Activated CD4-positive, alpha-beta T cell treated with anti-CD3 and anti-CD28 coated beads for 36 hours (primary cell): ENCODE measurements at regions not wholly inside any gene's neighbourhood (a gene's known extent, or its start where the extent isn't known, plus 50 kb on each side); places are given as distances from the start of the nearest gene placed in this dataset.

Source experiments
- ATAC-seq: fragments of 200-7000 bp; cut with Tn5 transposase; one replicate; pipeline ENCODE4 v1.10.0; 2021; ENCODE audit warnings: mild to moderate bottlenecking, moderate library complexity
- CTCF ChIA-PET: fragments of 350-600 bp; sonication (Branson Sonifier 250); formaldehyde crosslinking; loops from one replicate; lab custom pipeline; 2021; ENCODE audit warnings: antibody characterized with exemption; lab: Charles Lee
- POLR2A ChIA-PET: fragments of 350-600 bp; sonication (Branson Sonifier 250); formaldehyde crosslinking; loops from one replicate; lab custom pipeline; 2021; ENCODE audit warnings: antibody characterized with exemption, inconsistent platforms; lab: Charles Lee
- DNase-seq: peaks from one replicate; pipeline ENCODE4 v3.0.0-alpha.2; 2020
- H3K27ac Mint-ChIP-seq: one replicate; pipeline ENCODE4 v1.8.0; 2021; ENCODE audit warnings: mixed read lengths
- H3K27me3 Mint-ChIP-seq: one replicate; pipeline ENCODE4 v1.8.0; 2021; ENCODE audit warnings: mixed read lengths
- H3K36me3 Mint-ChIP-seq: one replicate; pipeline ENCODE4 v1.8.0; 2021; ENCODE audit warnings: low read depth, mixed read lengths
- H3K4me1 Mint-ChIP-seq: one replicate; pipeline ENCODE4 v1.8.0; 2021; ENCODE audit warnings: mixed read lengths
- H3K4me3 Mint-ChIP-seq: one replicate; pipeline ENCODE4 v1.8.0; 2021; ENCODE audit warnings: mild to moderate bottlenecking, moderate library complexity, mixed read lengths
- H3K9me3 Mint-ChIP-seq: one replicate; pipeline ENCODE4 v1.8.0; 2021; ENCODE audit warnings: low read depth, mixed read lengths
- intact Hi-C, 2 experiments: fragments of 100-400 bp; cut with DNase I in 1 of 2; cut with micrococcal nuclease in 1 of 2; formaldehyde crosslinking; loops; one replicate each; pipeline versions ENCODE4 v1.14.2 to v1.15.1; 2022 to 2024; cut with DNase I, micrococcal nuclease

DNA sequence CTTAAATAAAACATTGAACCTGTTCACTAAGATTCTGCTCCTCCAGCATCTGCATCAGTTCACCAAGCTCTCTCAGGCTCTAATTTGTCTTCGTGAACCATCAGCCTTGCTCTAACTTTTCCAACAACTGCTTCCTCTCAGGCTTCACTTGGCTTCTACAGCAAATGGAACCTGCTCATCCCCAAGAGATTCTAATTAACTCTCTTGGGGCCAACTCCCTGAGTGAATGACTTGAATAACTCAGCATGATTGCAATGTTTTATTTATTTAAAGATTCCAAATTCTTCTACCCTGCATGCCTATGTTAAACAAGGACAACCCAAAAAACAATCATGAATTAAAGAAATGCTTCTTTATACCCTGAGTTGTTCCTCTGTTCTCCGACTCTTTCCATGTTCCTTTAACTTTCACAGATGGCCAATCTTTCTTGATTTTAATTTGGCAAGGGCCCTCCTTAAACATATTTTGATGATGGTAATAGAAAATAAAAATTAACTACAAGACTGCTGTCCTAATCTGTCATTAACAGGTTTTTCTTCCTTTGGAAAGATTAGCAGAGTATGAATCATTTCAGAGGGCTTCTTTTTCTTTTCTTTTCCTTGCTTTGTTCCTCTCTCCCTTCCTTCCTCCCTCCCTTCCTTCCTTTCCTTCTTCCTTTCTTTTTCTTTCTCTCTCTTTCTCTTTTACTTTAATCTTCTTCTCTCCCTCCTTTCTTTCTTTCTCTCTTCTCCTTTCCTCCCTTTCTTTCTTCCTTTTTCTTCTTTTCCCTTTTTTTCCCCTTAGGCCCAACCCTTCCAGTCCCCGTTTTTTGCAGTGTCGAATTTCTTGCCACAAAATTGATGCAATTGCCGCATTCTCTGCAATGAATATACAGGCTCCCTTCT, 195.0 kb upstream of the RHOBTB1 start:
- intact Hi-C loops = loop anchor here in 1 of 2 experiments (5.0 kb wide), 1 partner anchor 317 kb away; no protein-coding TSS in a partner anchor
- CTCF ChIA-PET = interaction anchor here (1.0 to 1.6 kb wide), 3 partner anchors 65 to 118 kb away, joined by 3 to 4 read pairs (median 4); no protein-coding TSS in a partner anchor
- Mint-ChIP-seq H3K9me3 (no peaks in the 10 kb centered on the region), H3K27me3 (no peaks in the 10 kb centered on the region), H3K4me1 (no peaks in the 10 kb centered on the region), H3K36me3 (no peaks in the 10 kb centered on the region), H3K27ac (no peak overlapping the region), H3K4me3 (no peak overlapping the region)
- DNase-seq (no peak), ATAC-seq (no peak)
- POLR2A ChIA-PET = no interaction called here

- ChIA-PET POLR2A (interaction anchor here (0.7 kb wide), 1 partner anchor 1807 kb away, joined by 4 read pairs; no protein-coding TSS in a partner anchor), CTCF (interaction anchor here (2.3 kb wide), 1 partner anchor 15 kb away, joined by 7 read pairs; no protein-coding TSS in a partner anchor)
- Mint-ChIP-seq H3K4me3 (no peak overlapping the region), H3K9me3 (no peaks in the 10 kb centered on the region), H3K4me1 (no peaks in the 10 kb centered on the region), H3K27me3 (no peaks in the 10 kb centered on the region), H3K27ac (no peak overlapping the region), H3K36me3 (no peaks in the 10 kb centered on the region)
- intact Hi-C loops = loop anchor here in 1 of 2 experiments (5.0 kb wide), 1 partner anchor 314 kb away; no protein-coding TSS in a partner anchor
- DNase-seq (no peak), ATAC-seq (no peak)
Observed at GRCh38 chr10:61136139-61136538, 192.2 kb upstream of the RHOBTB1 start.

DNA sequence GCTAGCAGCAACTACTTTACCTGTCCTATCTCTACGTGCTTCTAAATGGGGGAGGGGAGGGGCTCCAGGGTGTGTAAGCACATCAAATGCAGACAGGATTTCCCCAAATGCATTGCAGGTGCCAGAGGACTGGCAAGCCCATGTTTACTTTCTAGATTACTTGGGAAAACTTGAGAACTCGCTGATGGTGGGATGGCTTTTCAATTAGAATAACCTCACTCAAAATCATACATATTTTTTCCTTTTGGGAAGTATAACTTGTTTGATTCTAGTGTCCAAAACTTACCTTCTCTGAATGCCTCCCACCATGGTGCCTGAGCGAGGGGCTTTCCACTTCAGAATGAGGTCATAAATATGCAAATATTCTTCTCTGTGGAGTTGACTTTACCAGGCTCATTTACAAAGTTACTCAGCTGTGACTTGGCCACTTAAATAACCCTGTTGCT, 191.3 kb upstream of the RHOBTB1 start:
- no peaks in the 10 kb centered on the region for H3K27me3 Mint-ChIP-seq
- intact Hi-C loops = loop anchor here in 1 of 2 experiments (5.0 kb wide), 1 partner anchor 313 kb away; no protein-coding TSS in a partner anchor
- POLR2A ChIA-PET = interaction anchor here (0.7 kb wide), 1 partner anchor 1808 kb away, joined by 4 read pairs; no protein-coding TSS in a partner anchor
- ATAC-seq = no peak
- H3K27ac Mint-ChIP-seq = no peak overlapping the region
- no peaks in the 10 kb centered on the region for H3K4me1 Mint-ChIP-seq
- CTCF ChIA-PET = interaction anchor here (0.7 to 2.3 kb wide), 2 partner anchors 16 to 298 kb away, joined by 3 to 7 read pairs; no protein-coding TSS in a partner anchor
- H3K36me3 Mint-ChIP-seq = no peaks in the 10 kb centered on the region
- no peak for DNase-seq
- H3K4me3 Mint-ChIP-seq = no peak overlapping the region
- H3K9me3 Mint-ChIP-seq = no peaks in the 10 kb centered on the region

GRCh38 chr10:61130366-61130765, 186.4 kb upstream of the RHOBTB1 start:
- CTCF ChIA-PET = interaction anchor here (0.7 kb wide), 1 partner anchor 11 kb away, joined by 5 read pairs; no protein-coding TSS in a partner anchor
- no peak for ATAC-seq
- POLR2A ChIA-PET = no interaction called here
- no peaks in the 10 kb centered on the region for H3K36me3 Mint-ChIP-seq
- peaks cover 2% of the 10 kb centered on the region for H3K27me3 Mint-ChIP-seq
- no peak overlapping the region for H3K4me3 Mint-ChIP-seq
- intact Hi-C loops = no loop called here
- peaks cover 2% of the 10 kb centered on the region for H3K4me1 Mint-ChIP-seq
- no peak overlapping the region for H3K27ac Mint-ChIP-seq
- H3K9me3 Mint-ChIP-seq = peaks cover 1% of the 10 kb centered on the region
- no peak for DNase-seq

DNA sequence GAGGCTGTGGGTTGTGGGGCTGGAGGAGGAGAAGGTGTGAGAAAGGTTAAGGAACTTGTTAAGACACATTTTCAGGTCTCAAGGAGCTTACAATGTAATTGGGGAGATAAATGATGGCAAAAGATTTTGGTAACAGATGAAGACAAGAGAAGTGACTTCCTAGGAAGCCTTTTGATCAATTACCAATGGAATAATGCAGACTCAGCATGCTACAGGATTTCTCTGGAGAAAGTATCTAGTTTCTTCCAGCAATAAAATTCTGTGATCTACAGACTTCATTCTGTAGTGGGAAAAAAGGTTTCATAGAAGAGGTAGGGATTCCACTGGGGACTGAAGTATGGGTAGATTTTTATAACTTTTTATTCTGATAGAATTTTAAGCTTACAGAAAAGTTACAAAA, 184.2 kb upstream of the RHOBTB1 start:
- Mint-ChIP-seq H3K4me3 (no peak overlapping the region), H3K27me3 (peaks cover 2% of the 10 kb centered on the region), H3K4me1 (peaks cover 2% of the 10 kb centered on the region), H3K27ac (no peak overlapping the region), H3K9me3 (peaks cover 1% of the 10 kb centered on the region), H3K36me3 (no peaks in the 10 kb centered on the region)
- intact Hi-C loops = no loop called here
- DNase-seq = no peak
- no peak for ATAC-seq
- CTCF ChIA-PET = no interaction called here
- POLR2A ChIA-PET = no interaction called here

DNA sequence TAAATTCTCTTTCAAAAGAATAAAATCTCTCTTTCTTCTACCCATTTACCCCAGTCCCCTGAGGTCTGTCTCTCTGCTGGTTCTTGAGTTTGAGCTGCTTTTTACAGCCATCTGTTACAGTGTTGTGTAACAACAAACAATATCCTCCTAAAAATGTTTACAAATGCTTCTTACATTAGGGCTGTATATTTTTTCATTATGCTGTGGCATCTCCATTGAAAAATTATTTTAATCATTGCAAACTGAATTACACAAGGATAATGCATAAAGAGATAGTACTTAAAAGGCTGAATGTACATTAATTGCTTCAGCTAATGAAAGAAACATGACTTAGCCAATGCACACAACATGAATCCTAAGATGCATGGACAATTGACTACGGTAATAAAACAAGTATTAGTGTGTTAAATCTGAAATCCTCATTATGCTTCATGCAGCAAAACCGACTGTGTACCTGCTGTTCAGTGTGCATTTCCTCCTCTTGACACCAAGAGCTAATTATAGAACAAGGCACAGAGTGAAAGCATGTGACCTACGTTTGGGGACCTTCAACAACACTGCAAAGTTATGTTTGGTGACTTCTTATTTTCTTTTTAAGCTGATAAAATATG, 181.7 kb upstream of the RHOBTB1 start:
- intact Hi-C loops = no loop called here
- DNase-seq (no peak), ATAC-seq (no peak)
- no peak overlapping the region for H3K27ac Mint-ChIP-seq
- CTCF ChIA-PET = interaction anchor here (0.7 kb wide), 1 partner anchor 18 kb away, joined by 3 read pairs; no protein-coding TSS in a partner anchor
- H3K36me3 Mint-ChIP-seq = no peaks in the 10 kb centered on the region
- peaks cover 4% of the 10 kb centered on the region for H3K27me3 Mint-ChIP-seq
- peaks cover 9% of the 10 kb centered on the region for H3K4me1 Mint-ChIP-seq
- no peak overlapping the region for H3K4me3 Mint-ChIP-seq
- peaks cover 1% of the 10 kb centered on the region for H3K9me3 Mint-ChIP-seq
- POLR2A ChIA-PET = interaction anchor here (0.5 to 0.7 kb wide), 2 partner anchors 73 to 165 kb away, joined by 3 to 5 read pairs; no protein-coding TSS in a partner anchor

DNA sequence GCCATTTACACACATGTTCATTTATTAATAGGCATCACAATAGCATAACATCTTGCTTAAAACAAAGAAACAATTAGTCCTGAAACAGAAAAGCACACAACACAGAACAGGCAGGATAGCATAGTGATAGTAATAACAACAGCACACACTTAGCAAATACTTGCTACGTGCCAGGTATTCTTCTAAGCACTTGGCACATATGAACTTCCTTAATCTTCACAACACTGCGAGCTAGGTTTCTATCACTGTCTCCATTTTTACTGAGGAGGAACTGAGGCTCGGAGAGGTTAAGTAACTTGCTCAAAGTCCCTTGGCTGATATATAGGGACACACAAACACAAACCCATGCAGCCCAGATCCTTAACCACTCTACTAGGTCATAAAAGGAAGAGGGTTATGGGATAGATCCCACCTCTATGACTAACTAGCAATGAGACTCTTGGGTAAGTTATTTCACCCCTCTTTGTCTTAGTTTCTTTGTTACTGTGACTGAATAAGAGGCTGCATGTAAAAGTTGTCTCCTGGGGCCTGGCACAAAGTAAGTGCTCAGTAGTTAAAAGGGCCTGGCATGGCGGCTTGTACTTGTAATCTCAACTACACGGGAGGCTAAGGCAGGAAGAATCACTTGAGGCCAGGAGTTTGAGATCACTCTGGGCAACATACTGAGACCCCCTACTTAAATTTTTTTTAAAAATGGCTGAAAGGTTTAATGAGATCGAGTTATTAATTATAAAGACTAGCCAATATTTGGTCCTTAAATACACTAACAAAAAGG, 181.0 kb upstream of the RHOBTB1 start:
- CTCF ChIA-PET = no interaction called here
- peaks cover 1% of the 10 kb centered on the region for H3K9me3 Mint-ChIP-seq
- peaks cover 4% of the 10 kb centered on the region for H3K27me3 Mint-ChIP-seq
- ATAC-seq = no peak
- no peak for DNase-seq
- no peak overlapping the region for H3K27ac Mint-ChIP-seq
- peaks cover 9% of the 10 kb centered on the region for H3K4me1 Mint-ChIP-seq
- no peaks in the 10 kb centered on the region for H3K36me3 Mint-ChIP-seq
- H3K4me3 Mint-ChIP-seq = no peak overlapping the region
- intact Hi-C loops = no loop called here
- POLR2A ChIA-PET = interaction anchor here (0.5 to 0.7 kb wide), 2 partner anchors 73 to 164 kb away, joined by 3 to 5 read pairs; no protein-coding TSS in a partner anchor

DNA sequence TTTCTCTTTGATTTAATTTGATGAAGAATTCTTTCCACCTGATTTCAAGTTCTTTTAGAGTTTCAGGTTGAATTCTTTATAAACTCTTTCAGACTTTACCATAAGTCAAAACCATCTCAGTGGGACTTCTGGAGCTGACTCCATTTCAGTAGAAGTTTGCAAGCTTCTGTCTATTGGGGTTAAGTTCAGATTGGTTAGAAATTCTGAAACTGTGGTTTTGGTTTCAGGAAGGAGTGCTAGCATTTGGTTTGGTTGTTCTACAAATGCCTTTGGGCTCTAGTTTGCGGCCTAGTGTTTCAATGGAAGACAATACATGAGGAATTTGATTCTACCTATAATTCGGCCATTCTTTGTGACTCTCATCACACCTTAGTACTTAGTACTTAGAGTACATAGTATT, 176.8 kb upstream of the RHOBTB1 start:
- no peak overlapping the region for H3K27ac Mint-ChIP-seq
- peaks cover 2% of the 10 kb centered on the region for H3K27me3 Mint-ChIP-seq
- no peak for ATAC-seq
- intact Hi-C loops = no loop called here
- no peaks in the 10 kb centered on the region for H3K9me3 Mint-ChIP-seq
- DNase-seq = no peak
- ChIA-PET CTCF (no interaction called here), POLR2A (no interaction called here)
- no peak overlapping the region for H3K4me3 Mint-ChIP-seq
- H3K36me3 Mint-ChIP-seq = no peaks in the 10 kb centered on the region
- peaks cover 7% of the 10 kb centered on the region for H3K4me1 Mint-ChIP-seq

GRCh38 chr10:61119573-61119972, 175.6 kb upstream of the RHOBTB1 start:
- POLR2A ChIA-PET = interaction anchor here (0.6 kb wide), 1 partner anchor 1098 kb away, joined by 3 read pairs; no protein-coding TSS in a partner anchor
- Mint-ChIP-seq H3K27me3 (peaks cover 7% of the 10 kb centered on the region), H3K4me1 (peaks cover 7% of the 10 kb centered on the region), H3K9me3 (no peaks in the 10 kb centered on the region), H3K27ac (no peak overlapping the region), H3K4me3 (no peak overlapping the region), H3K36me3 (no peaks in the 10 kb centered on the region)
- CTCF ChIA-PET = no interaction called here
- no peak for ATAC-seq
- intact Hi-C loops = no loop called here
- DNase-seq = no peak

DNA sequence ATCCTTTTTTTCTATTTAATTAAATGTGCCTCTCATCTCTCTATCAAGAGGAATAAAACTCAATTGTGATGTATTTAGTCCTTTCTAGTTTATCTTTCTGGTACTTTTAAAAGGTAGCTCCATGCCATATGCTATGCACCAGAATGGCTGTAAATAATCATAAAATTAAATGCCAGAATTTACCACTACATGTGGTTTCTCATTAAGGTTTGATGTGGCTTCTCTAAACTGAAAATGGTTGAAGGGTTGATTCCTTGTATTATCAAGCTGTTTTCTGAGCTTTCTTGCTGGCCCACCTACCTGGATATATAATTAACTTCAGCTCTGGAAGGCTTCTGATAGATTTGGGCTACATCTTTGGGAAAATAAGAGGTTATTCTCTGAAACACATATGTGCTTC, 171.9 kb upstream of the RHOBTB1 start:
- peaks cover 3% of the 10 kb centered on the region for H3K4me1 Mint-ChIP-seq
- intact Hi-C loops = no loop called here
- no peak for DNase-seq
- H3K36me3 Mint-ChIP-seq = no peaks in the 10 kb centered on the region
- peaks cover 5% of the 10 kb centered on the region for H3K27me3 Mint-ChIP-seq
- POLR2A ChIA-PET = no interaction called here
- H3K9me3 Mint-ChIP-seq = no peaks in the 10 kb centered on the region
- ATAC-seq = no peak
- CTCF ChIA-PET = interaction anchor here (0.6 to 1.0 kb wide), 2 partner anchors 12 to 469 kb away, joined by 3 to 5 read pairs; no protein-coding TSS in a partner anchor
- no peak overlapping the region for H3K4me3 Mint-ChIP-seq
- H3K27ac Mint-ChIP-seq = no peak overlapping the region

DNA sequence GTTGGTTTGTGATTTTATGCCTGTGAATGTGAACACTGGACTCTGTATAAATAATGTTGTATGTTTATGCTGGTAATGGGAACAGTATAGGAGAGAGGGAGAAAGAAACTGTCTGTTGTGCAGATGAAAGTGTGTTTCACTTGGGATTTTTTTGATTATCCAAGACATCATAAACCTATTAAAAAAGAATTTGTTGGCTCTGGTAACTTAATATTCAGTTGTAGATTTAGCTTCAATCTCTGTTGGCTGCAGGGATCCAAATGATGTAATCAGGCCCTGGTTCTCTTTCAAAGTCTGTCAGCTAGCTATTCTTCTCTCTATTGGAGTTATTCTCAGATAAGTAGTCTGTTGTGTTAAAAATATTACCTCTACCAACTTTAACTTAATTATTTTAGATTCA, 168.8 kb upstream of the RHOBTB1 start:
- H3K4me3 Mint-ChIP-seq = no peak overlapping the region
- ChIA-PET POLR2A (no interaction called here), CTCF (no interaction called here)
- ATAC-seq (no peak), DNase-seq (no peak)
- intact Hi-C loops = no loop called here
- H3K9me3 Mint-ChIP-seq = no peaks in the 10 kb centered on the region
- no peak overlapping the region for H3K27ac Mint-ChIP-seq
- H3K4me1 Mint-ChIP-seq = no peaks in the 10 kb centered on the region
- H3K27me3 Mint-ChIP-seq = peaks cover 5% of the 10 kb centered on the region
- no peaks in the 10 kb centered on the region for H3K36me3 Mint-ChIP-seq
